ENCODE measurements at regions not wholly inside any gene's neighbourhood (a gene's known extent, or its start where the extent isn't known, plus 50 kb on each side); places are given as distances from the start of the nearest gene placed in this dataset.

GRCh38 chr11:115659061-115659963, 155.1 kb upstream of the CADM1 start:
- DNase-seq (ENCODE audit: low spot score in 2 of 2): no peak
- 8% methylated on average over 31 of the region's 60 CpGs for WGBS
- H3K27ac ChIP-seq: no peak overlapping the region
- no peaks in the 10 kb centered on the region for H3K36me3 ChIP-seq
- H3K4me3 ChIP-seq: peak overlapping the region; percentile 44
- H3K9me3 ChIP-seq: no peaks in the 10 kb centered on the region
- peaks cover 43% of the 10 kb centered on the region for H3K27me3 ChIP-seq
- TF ChIP-seq, protein P1, sequence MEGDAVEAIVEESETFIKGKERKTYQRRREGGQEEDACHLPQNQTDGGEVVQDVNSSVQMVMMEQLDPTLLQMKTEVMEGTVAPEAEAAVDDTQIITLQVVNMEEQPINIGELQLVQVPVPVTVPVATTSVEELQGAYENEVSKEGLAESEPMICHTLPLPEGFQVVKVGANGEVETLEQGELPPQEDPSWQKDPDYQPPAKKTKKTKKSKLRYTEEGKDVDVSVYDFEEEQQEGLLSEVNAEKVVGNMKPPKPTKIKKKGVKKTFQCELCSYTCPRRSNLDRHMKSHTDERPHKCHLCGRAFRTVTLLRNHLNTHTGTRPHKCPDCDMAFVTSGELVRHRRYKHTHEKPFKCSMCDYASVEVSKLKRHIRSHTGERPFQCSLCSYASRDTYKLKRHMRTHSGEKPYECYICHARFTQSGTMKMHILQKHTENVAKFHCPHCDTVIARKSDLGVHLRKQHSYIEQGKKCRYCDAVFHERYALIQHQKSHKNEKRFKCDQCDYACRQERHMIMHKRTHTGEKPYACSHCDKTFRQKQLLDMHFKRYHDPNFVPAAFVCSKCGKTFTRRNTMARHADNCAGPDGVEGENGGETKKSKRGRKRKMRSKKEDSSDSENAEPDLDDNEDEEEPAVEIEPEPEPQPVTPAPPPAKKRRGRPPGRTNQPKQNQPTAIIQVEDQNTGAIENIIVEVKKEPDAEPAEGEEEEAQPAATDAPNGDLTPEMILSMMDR (IDR thresholded peaks at IDR 0.05): no peak
- H3K4me1 ChIP-seq: peaks cover 16% of the 10 kb centered on the region

GRCh38 chr11:115657586-115657985, 153.4 kb upstream of the CADM1 start:
- TF ChIP-seq POLR2A (IDR thresholded peaks at IDR 0.05) (no peak), EP300 (IDR thresholded peaks at IDR 0.05) (no peak), POLR2AphosphoS5 (IDR thresholded peaks at IDR 0.05) (no peak)
- TF ChIP-seq, protein P1 (IDR thresholded peaks at IDR 0.05): no peak
- H3K27ac ChIP-seq: no peak overlapping the region
- WGBS: 96% methylated on average over 4 of the region's 4 CpGs
- H3K9me3 ChIP-seq: no peaks in the 10 kb centered on the region
- no peaks in the 10 kb centered on the region for H3K36me3 ChIP-seq
- peaks cover 16% of the 10 kb centered on the region for H3K4me1 ChIP-seq
- peaks cover 44% of the 10 kb centered on the region for H3K27me3 ChIP-seq
- no peak for DNase-seq (ENCODE audit: low spot score in 2 of 2)
- no peak overlapping the region for H3K4me3 ChIP-seq

GRCh38 chr11:115656669-115657068, 152.5 kb upstream of the CADM1 start:
- DNase-seq (ENCODE audit: low spot score in 2 of 2): no peak
- no peaks in the 10 kb centered on the region for H3K36me3 ChIP-seq
- H3K4me3 ChIP-seq: no peak overlapping the region
- H3K4me1 ChIP-seq: peaks cover 16% of the 10 kb centered on the region
- H3K9me3 ChIP-seq: no peaks in the 10 kb centered on the region
- H3K27me3 ChIP-seq: peaks cover 40% of the 10 kb centered on the region
- no peak for TF ChIP-seq EP300 (IDR thresholded peaks at IDR 0.05)
- TF ChIP-seq, protein P1 (IDR thresholded peaks at IDR 0.05): no peak
- no peak for TF ChIP-seq POLR2A (IDR thresholded peaks at IDR 0.05)
- TF ChIP-seq POLR2AphosphoS5 (IDR thresholded peaks at IDR 0.05): no peak
- no peak overlapping the region for H3K27ac ChIP-seq
- WGBS: 84% methylated on average over 6 of the region's 6 CpGs

GRCh38 chr11:115656041-115656440, 151.8 kb upstream of the CADM1 start:
- Histone ChIP-seq H3K4me1 (peaks cover 16% of the 10 kb centered on the region), H3K9me3 (no peaks in the 10 kb centered on the region), H3K36me3 (no peaks in the 10 kb centered on the region), H3K4me3 (no peak overlapping the region), H3K27me3 (peaks cover 40% of the 10 kb centered on the region), H3K27ac (no peak overlapping the region)
- TF ChIP-seq POLR2A (IDR thresholded peaks at IDR 0.05) (no peak), POLR2AphosphoS5 (IDR thresholded peaks at IDR 0.05) (no peak), EP300 (IDR thresholded peaks at IDR 0.05) (no peak)
- TF ChIP-seq, protein P1 (IDR thresholded peaks at IDR 0.05): no peak
- no peak for DNase-seq (ENCODE audit: low spot score in 2 of 2)

DNA sequence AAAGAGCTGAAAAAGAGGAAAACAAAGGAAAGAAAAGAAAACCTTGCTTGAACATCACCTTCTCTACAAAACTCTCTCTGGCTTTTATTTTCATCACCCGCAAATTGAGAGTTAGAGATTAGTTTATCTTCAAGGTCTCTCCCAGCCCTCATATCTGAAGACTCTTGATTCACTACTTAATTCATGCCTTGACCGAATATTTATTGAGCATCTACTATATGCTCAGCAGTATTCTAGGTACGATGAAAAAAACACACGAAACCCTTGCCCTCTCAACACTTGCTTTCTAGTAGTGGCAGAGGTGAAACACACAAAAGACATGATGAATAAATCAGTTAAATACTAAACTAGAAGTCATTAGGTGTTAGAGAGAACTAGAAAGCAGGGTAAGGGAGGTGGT, 150.6 kb upstream of the CADM1 start:
- H3K36me3 ChIP-seq: no peaks in the 10 kb centered on the region
- peaks cover 29% of the 10 kb centered on the region for H3K27me3 ChIP-seq
- 95% methylated on average over 4 of the region's 4 CpGs for WGBS

More for the DNA sequence above, 150.6 kb upstream of the CADM1 start:
- no peak overlapping the region for H3K4me3 ChIP-seq
- TF ChIP-seq, protein P1 (IDR thresholded peaks at IDR 0.05): no peak
- no peak for TF ChIP-seq EP300 (IDR thresholded peaks at IDR 0.05)
- no peak for TF ChIP-seq POLR2AphosphoS5 (IDR thresholded peaks at IDR 0.05)
- TF ChIP-seq POLR2A (IDR thresholded peaks at IDR 0.05): no peak
- DNase-seq (ENCODE audit: low spot score in 2 of 2): no peak
- H3K27ac ChIP-seq: no peak overlapping the region
- peaks cover 10% of the 10 kb centered on the region for H3K4me1 ChIP-seq
- H3K9me3 ChIP-seq: no peaks in the 10 kb centered on the region

Measured in suprapubic skin (tissue), 4 donors.